ENCODE measurements at regions not wholly inside any gene's neighbourhood (a gene's known extent, or its start where the extent isn't known, plus 50 kb on each side); places are given as distances from the start of the nearest gene placed in this dataset.

- ATAC-seq: no peak
- POLR2A ChIA-PET (ENCODE audit: unreplicated experiment): interaction anchor here (0.5 kb wide), 1 partner anchor 239 kb away, joined by 4 read pairs; no protein-coding TSS in a partner anchor
- no TSS peak for BruUV-seq (replicated peaks)
- Histone ChIP-seq H3K9ac (ENCODE audit: low read length) (no peak overlapping the region), H4K20me1 (ENCODE audit: low read length) (no peaks in the 10 kb centered on the region), H3K9me2 (replicated peaks; ENCODE audit: low read length) (no peaks in the 10 kb centered on the region), H3K79me2 (ENCODE audit: low read length) (no peaks in the 10 kb centered on the region), H3K27ac (ENCODE audit: low read length) (peak overlapping the region; percentile 93; the same call in 1 of the 2 replicates), H3F3A (ENCODE audit: low read length, unreplicated experiment) (no peaks in the 10 kb centered on the region), H3K9me3 (ENCODE audit: low read length) (no peaks in the 10 kb centered on the region), H3K4me2 (ENCODE audit: low read length) (no peak overlapping the region), H3K27me3 (ENCODE audit: low read length) (no peaks in the 10 kb centered on the region), H2AFZ (ENCODE audit: low read length) (no peak overlapping the region), H3K36me3 (ENCODE audit: low read depth, low read length) (no peaks in the 10 kb centered on the region), H3K4me1 (ENCODE audit: insufficient read depth, low read length) (peaks cover 33% of the 10 kb centered on the region), H3K4me3 (ENCODE audit: low read length) (no peak overlapping the region)
- intact Hi-C loops (cut with micrococcal nuclease): no loop called here
- no peak for DNase-seq
- TF ChIP-seq EZH2 (IDR thresholded peaks at IDR 0.05; ENCODE audit: low read length, unreplicated experiment): no peak
- TF ChIP-seq CTCF (conservative IDR thresholded peaks at IDR 0.05; ENCODE audit: low read depth, low read length): no peak
- TF ChIP-seq EZH2phosphoT487 (IDR thresholded peaks at IDR 0.05; ENCODE audit: borderline replicate concordance, low read length): no peak
- CTCF ChIA-PET: no interaction called here
Measured at GRCh38 chr5:53321721-53322120, 158.7 kb upstream of the FST start.

GRCh38 chr5:53322257-53322656, 158.2 kb upstream of the FST start:
- intact Hi-C loops (cut with micrococcal nuclease): no loop called here
- Histone ChIP-seq H3F3A (ENCODE audit: low read length, unreplicated experiment) (no peaks in the 10 kb centered on the region), H3K27me3 (ENCODE audit: low read length) (no peaks in the 10 kb centered on the region), H3K9me2 (replicated peaks; ENCODE audit: low read length) (no peaks in the 10 kb centered on the region), H3K9ac (ENCODE audit: low read length) (no peak overlapping the region), H3K4me3 (ENCODE audit: low read length) (no peak overlapping the region), H2AFZ (ENCODE audit: low read length) (no peak overlapping the region), H3K79me2 (ENCODE audit: low read length) (no peaks in the 10 kb centered on the region), H3K4me2 (ENCODE audit: low read length) (no peak overlapping the region), H3K4me1 (ENCODE audit: insufficient read depth, low read length) (peaks cover 33% of the 10 kb centered on the region), H4K20me1 (ENCODE audit: low read length) (no peaks in the 10 kb centered on the region), H3K27ac (ENCODE audit: low read length) (peak overlapping the region; percentile 93), H3K36me3 (ENCODE audit: low read depth, low read length) (no peaks in the 10 kb centered on the region), H3K9me3 (ENCODE audit: low read length) (no peaks in the 10 kb centered on the region)
- POLR2A ChIA-PET (ENCODE audit: unreplicated experiment): no interaction called here
- TF ChIP-seq CTCF (conservative IDR thresholded peaks at IDR 0.05; ENCODE audit: low read depth, low read length) (no peak), EZH2 (IDR thresholded peaks at IDR 0.05; ENCODE audit: low read length, unreplicated experiment) (no peak), EZH2phosphoT487 (IDR thresholded peaks at IDR 0.05; ENCODE audit: borderline replicate concordance, low read length) (no peak)
- ATAC-seq: no peak
- no peak for DNase-seq
- CTCF ChIA-PET: no interaction called here
- BruUV-seq (replicated peaks): no TSS peak

GRCh38 chr5:53323511-53323910, 156.9 kb upstream of the FST start:
- Histone ChIP-seq H3K9me2 (replicated peaks; ENCODE audit: low read length) (no peaks in the 10 kb centered on the region), H3K36me3 (ENCODE audit: low read depth, low read length) (no peaks in the 10 kb centered on the region), H2AFZ (ENCODE audit: low read length) (no peak overlapping the region), H3K4me2 (ENCODE audit: low read length) (peak overlapping the region; percentile 56), H4K20me1 (ENCODE audit: low read length) (no peaks in the 10 kb centered on the region), H3K9ac (ENCODE audit: low read length) (peak overlapping the region; percentile 42), H3K4me3 (ENCODE audit: low read length) (no peak overlapping the region), H3K27ac (ENCODE audit: low read length) (peak overlapping the region; percentile 93), H3K79me2 (ENCODE audit: low read length) (no peaks in the 10 kb centered on the region), H3K4me1 (ENCODE audit: insufficient read depth, low read length) (peaks cover 33% of the 10 kb centered on the region), H3K27me3 (ENCODE audit: low read length) (no peaks in the 10 kb centered on the region), H3K9me3 (ENCODE audit: low read length) (no peaks in the 10 kb centered on the region), H3F3A (ENCODE audit: low read length, unreplicated experiment) (no peaks in the 10 kb centered on the region)
- ATAC-seq: no peak
- TF ChIP-seq EZH2 (IDR thresholded peaks at IDR 0.05; ENCODE audit: low read length, unreplicated experiment) (no peak), CTCF (conservative IDR thresholded peaks at IDR 0.05; ENCODE audit: low read depth, low read length) (no peak), EZH2phosphoT487 (IDR thresholded peaks at IDR 0.05; ENCODE audit: borderline replicate concordance, low read length) (no peak)
- ChIA-PET CTCF (no interaction called here), POLR2A (ENCODE audit: unreplicated experiment) (no interaction called here)
- BruUV-seq (replicated peaks): TSS peak; percentile 92
- DNase-seq: peak; percentile 76
- intact Hi-C loops (cut with micrococcal nuclease): no loop called here

Data from PC-3 (cell line).